DOHH2 (cell line): ENCODE measurements at regions not wholly inside any gene's neighbourhood (a gene's known extent, or its start where the extent isn't known, plus 50 kb on each side); places are given as distances from the start of the nearest gene placed in this dataset.

Source experiments
- CTCF ChIP-seq: fragments of 200-600 bp; sonication (generic); IDR thresholded peaks from one replicate; pipeline ENCODE4 v1.5.1; 2014; ENCODE audit warnings: antibody characterized with exemption, mild to moderate bottlenecking, low read depth, low read length; ENCODE audit not compliant: poor library complexity, severe bottlenecking
- EZH2phosphoT487 ChIP-seq: fragments of 200-600 bp; sonication (generic); IDR thresholded peaks from 2 replicates; pipeline ENCODE4 v1.6.1; 2017; ENCODE audit warnings: borderline replicate concordance, mild to moderate bottlenecking, antibody characterized with exemption, low read length, moderate library complexity, mixed read lengths

DNA sequence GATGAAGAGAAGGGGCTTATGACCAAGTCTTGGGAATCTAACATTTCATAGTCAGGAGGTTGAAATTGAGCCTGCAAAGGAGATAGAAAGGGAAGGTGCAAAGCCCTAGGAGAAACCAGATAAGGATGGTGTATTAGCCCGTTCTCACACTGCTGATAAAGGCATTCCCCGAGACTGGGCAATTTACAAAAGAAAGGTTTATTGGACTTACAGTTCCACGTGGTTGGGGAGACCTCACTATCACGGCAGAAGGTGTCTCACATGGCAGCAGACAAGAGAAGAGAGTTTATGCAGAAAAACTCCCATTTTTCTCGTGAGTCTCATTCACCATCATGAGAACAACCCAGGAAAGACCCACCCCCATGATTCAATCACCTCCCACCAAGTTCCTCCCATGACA is 129.5 kb upstream of the LNX1 start:
- TF ChIP-seq CTCF (no peak), EZH2phosphoT487 (no peak)
